IMR-90 (cell line): ENCODE measurements at regions not wholly inside any gene's neighbourhood (a gene's known extent, or its start where the extent isn't known, plus 50 kb on each side); places are given as distances from the start of the nearest gene placed in this dataset.

Experiments used
- ATAC-seq: fragments of 200-7000 bp; cut with Tn5 transposase; 2 replicates; pipeline ENCODE4 v1.9.1; 2020; ENCODE audit warnings: low read depth, mild to moderate bottlenecking, moderate library complexity
- BruUV-seq: library from RNA; stranded (reverse); fragments of 400-500 nt; replicated peaks from 2 replicates; lab custom pipeline; 2021; lab: Mats Ljungman, UMichigan
- CTCF ChIA-PET: fragments of 300-600 bp; formaldehyde crosslinking; extraction: SDS; loops from one replicate; lab custom pipeline; 2021; ENCODE audit warnings: antibody characterized with exemption; lab: Yijun Ruan, JAX
- POLR2A ChIA-PET: fragments of 300-600 bp; sonication (Branson Sonifier 250); formaldehyde crosslinking; loops from one replicate; lab custom pipeline; 2022; ENCODE audit warnings: antibody characterized with exemption; ENCODE audit not compliant: unreplicated experiment; lab: Charles Lee
- DNase-seq: peaks from one replicate; pipeline ENCODE4 v3.0.0; 2013
- H2AFZ ChIP-seq: replicated peaks from 2 replicates; pipeline ENCODE3; 2013; ENCODE audit warnings: low read length, mild to moderate bottlenecking; ENCODE audit not compliant: poor library complexity
- H2AK5ac ChIP-seq: 2 replicates; pipeline ENCODE4 v1.6.1; 2013; ENCODE audit warnings: low read depth, low read length, inconsistent platforms
- H2AK9ac ChIP-seq: replicated peaks from 2 replicates; pipeline ENCODE3; 2013; ENCODE audit warnings: mild to moderate bottlenecking, low read depth, low read length, moderate library complexity; ENCODE audit not compliant: poor library complexity
- H2BK120ac ChIP-seq: 2 replicates; pipeline ENCODE4 v1.6.1; 2013; ENCODE audit warnings: low read depth, low read length, inconsistent platforms
- H2BK15ac ChIP-seq: 3 replicates; pipeline ENCODE4 v1.6.1; 2013; ENCODE audit warnings: low read depth, low read length, inconsistent platforms
- H2BK20ac ChIP-seq: 2 replicates; pipeline ENCODE4 v1.6.1; 2013; ENCODE audit warnings: low read depth, mild to moderate bottlenecking, inconsistent platforms, low read length, moderate library complexity
- H2BK5ac ChIP-seq: 2 replicates; pipeline ENCODE4 v1.6.1; 2013; ENCODE audit warnings: mild to moderate bottlenecking, low read depth, low read length, inconsistent platforms; ENCODE audit not compliant: poor library complexity, severe bottlenecking
- H3K14ac ChIP-seq: replicated peaks from 2 replicates; pipeline ENCODE4 v1.6.1; 2013; ENCODE audit warnings: low read depth, low read length, inconsistent platforms
- H3K18ac ChIP-seq: 2 replicates; pipeline ENCODE4 v1.6.1; 2013; ENCODE audit warnings: low read depth, low read length, control low read depth
- H3K23ac ChIP-seq: 2 replicates; pipeline ENCODE4 v1.6.1; 2013; ENCODE audit warnings: low read depth, low read length, inconsistent platforms
- H3K27ac ChIP-seq: 2 replicates; pipeline ENCODE4 v1.5.1; 2013; ENCODE audit warnings: mild to moderate bottlenecking, control low read depth, low read length; ENCODE audit not compliant: insufficient read depth
- H3K27me3 ChIP-seq: 2 replicates; pipeline ENCODE4 v1.6.1; 2013; ENCODE audit warnings: low read length; ENCODE audit not compliant: control insufficient read depth, insufficient read depth
- H3K36me3 ChIP-seq: 2 replicates; pipeline ENCODE4 v1.6.1; 2013; ENCODE audit warnings: low read length, mixed read lengths; ENCODE audit not compliant: control insufficient read depth, insufficient read depth
- H3K4ac ChIP-seq: 2 replicates; pipeline ENCODE4 v1.6.1; 2013; ENCODE audit warnings: low read depth, low read length, inconsistent platforms
- H3K4me1 ChIP-seq: 2 replicates; pipeline ENCODE4 v1.6.1; 2013; ENCODE audit warnings: low read length, mixed read lengths; ENCODE audit not compliant: control insufficient read depth, insufficient read depth
- H3K4me2 ChIP-seq: 2 replicates; pipeline ENCODE4 v1.6.1; 2013; ENCODE audit warnings: low read depth, mild to moderate bottlenecking, control low read depth, low read length, moderate library complexity
- H3K4me3 ChIP-seq: 2 replicates; pipeline ENCODE4 v1.5.1; 2013; ENCODE audit warnings: low read depth, mild to moderate bottlenecking, control low read depth, low read length, moderate library complexity; ENCODE audit not compliant: insufficient read depth
- H3K56ac ChIP-seq: 2 replicates; pipeline ENCODE4 v1.6.1; 2013; ENCODE audit warnings: low read length, inconsistent platforms; ENCODE audit not compliant: insufficient read depth; ENCODE audit errors: extremely low read depth
- H3K79me1 ChIP-seq, 2 experiments: 2 replicates each; pipeline ENCODE4 v1.6.1; 2013; ENCODE audit warnings: low read length in 2 of 2, inconsistent platforms in 1 of 2, low read depth in 1 of 2
- H3K9ac ChIP-seq: 2 replicates; pipeline ENCODE4 v1.6.1; 2013; ENCODE audit warnings: low read depth, low read length, control low read depth
- H3K9me1 ChIP-seq: 2 replicates; pipeline ENCODE4 v1.6.1; 2013; ENCODE audit warnings: low read length, inconsistent platforms; ENCODE audit not compliant: insufficient read depth
- H3K9me3 ChIP-seq: 2 replicates; pipeline ENCODE4 v1.6.1; 2013; ENCODE audit warnings: low read length; ENCODE audit not compliant: control insufficient read depth, insufficient read depth
- H4K20me1 ChIP-seq: 2 replicates; pipeline ENCODE4 v1.6.1; 2013; ENCODE audit warnings: low read length, inconsistent platforms; ENCODE audit not compliant: insufficient read depth
- H4K5ac ChIP-seq: 2 replicates; pipeline ENCODE4 v1.6.1; 2013; ENCODE audit warnings: mild to moderate bottlenecking, low read depth, low read length, control low read depth
- H4K8ac ChIP-seq, 2 experiments: 2 replicates each; pipeline ENCODE4 v1.6.1; 2013; ENCODE audit warnings: low read depth in 2 of 2, low read length in 2 of 2, control low read depth in 1 of 2, inconsistent platforms in 1 of 2
- H4K91ac ChIP-seq: 2 replicates; pipeline ENCODE4 v1.6.1; 2013; ENCODE audit warnings: low read depth, low read length, inconsistent platforms; ENCODE audit not compliant: insufficient read depth
- BHLHE40 ChIP-seq: fragments of 150-350 bp; IDR thresholded peaks from 2 replicates; pipeline ENCODE4 v1.6.1; 2016; ENCODE audit warnings: mild to moderate bottlenecking, low read depth, low read length
- CEBPB ChIP-seq: IDR thresholded peaks from 2 replicates; pipeline ENCODE4 v1.6.1; 2012; ENCODE audit warnings: low read depth, low read length, improper control_type of control experiment
- CHD1 ChIP-seq: IDR thresholded peaks from 2 replicates; pipeline ENCODE4 v1.6.1; 2012; ENCODE audit warnings: low read depth, low read length, improper control_type of control experiment
- CTCF ChIP-seq: conservative IDR thresholded peaks from 2 replicates; pipeline ENCODE4 v1.5.1; 2012; ENCODE audit warnings: mild to moderate bottlenecking, low read depth, low read length, improper control_type of control experiment
- ELK1 ChIP-seq: fragments of 150-350 bp; IDR thresholded peaks from 2 replicates; pipeline ENCODE4 v1.6.1; 2016; ENCODE audit warnings: low read depth, mild to moderate bottlenecking, low read length, moderate library complexity, borderline replicate concordance
- FOS ChIP-seq: fragments of 150-350 bp; IDR thresholded peaks from 2 replicates; pipeline ENCODE4 v1.6.1; 2016; ENCODE audit warnings: low read depth, low read length
- MAFK ChIP-seq: IDR thresholded peaks from 2 replicates; pipeline ENCODE4 v1.6.1; 2012; ENCODE audit warnings: low read depth, low read length, improper control_type of control experiment
- MAZ ChIP-seq: IDR thresholded peaks from 2 replicates; pipeline ENCODE4 v1.6.1; 2012; ENCODE audit warnings: low read depth, mild to moderate bottlenecking, low read length, improper control_type of control experiment, moderate library complexity, borderline replicate concordance
- MXI1 ChIP-seq: IDR thresholded peaks from 2 replicates; pipeline ENCODE4 v1.6.1; 2012; ENCODE audit warnings: low read depth, mild to moderate bottlenecking, low read length, moderate library complexity, borderline replicate concordance
- NFE2L2 ChIP-seq: fragments of 150-350 bp; IDR thresholded peaks from 2 replicates; pipeline ENCODE4 v1.6.1; 2016; ENCODE audit warnings: low read depth, mild to moderate bottlenecking, low read length
- POLR2A ChIP-seq: IDR thresholded peaks from 2 replicates; pipeline ENCODE4 v1.6.1; 2012; ENCODE audit warnings: mild to moderate bottlenecking, low read depth, low read length
- RAD21 ChIP-seq: IDR thresholded peaks from 2 replicates; pipeline ENCODE4 v1.6.1; 2012; ENCODE audit warnings: low read length, improper control_type of control experiment
- RCOR1 ChIP-seq: IDR thresholded peaks from 2 replicates; pipeline ENCODE4 v1.6.1; 2012; ENCODE audit warnings: mild to moderate bottlenecking, low read length, improper control_type of control experiment; ENCODE audit not compliant: insufficient replicate concordance
- RFX5 ChIP-seq: IDR thresholded peaks from 2 replicates; pipeline ENCODE4 v1.8.0; 2012; ENCODE audit warnings: low read depth, mild to moderate bottlenecking, low read length, moderate library complexity
- SMC3 ChIP-seq: fragments of 150-350 bp; IDR thresholded peaks from 2 replicates; pipeline ENCODE4 v1.6.1; 2016; ENCODE audit warnings: low read depth, mild to moderate bottlenecking, antibody characterized with exemption, low read length, moderate library complexity
- USF2 ChIP-seq: fragments of 150-350 bp; IDR thresholded peaks from 2 replicates; pipeline ENCODE4 v1.6.1; 2017; ENCODE audit warnings: mild to moderate bottlenecking, antibody characterized with exemption, low read length, low read depth
- WGBS, 2 experiments: methylation state at CpG; one replicate each; pipeline versions ENCODE4 v1.1.5 to v1.1.7; 2013; ENCODE audit warnings: missing lambda C conversion rate in 2 of 2; ENCODE audit not compliant: insufficient read length in 1 of 2; ENCODE audit errors: extremely low coverage in 2 of 2; 5-methylcytosine and 5-hydroxymethylcytosine counted together
- dilution Hi-C: fragments of 300-500 bp; cut with HindIII; formaldehyde crosslinking; loops from one replicate; pipeline ENCODE4 v1.14.3; 2018; ENCODE audit warnings: low sequenced_read_pairs; ENCODE audit not compliant: unreplicated experiment
- in situ Hi-C: fragments of 300-500 bp; cut with MboI; formaldehyde crosslinking; loops from 3 replicates; pipeline ENCODE4 v1.14.3; 2019; ENCODE audit warnings: low sequenced_read_pairs, inconsistent platforms, mixed read lengths
- intact Hi-C: fragments of 100-400 bp; cut with micrococcal nuclease; formaldehyde crosslinking; loops from 2 replicates; pipeline ENCODE4 v1.10.0; 2022

GRCh38 chr1:47599777-47600176, 161.9 kb downstream of the FOXD2 start:
- Histone ChIP-seq H3K4me2 (no peak overlapping the region), H3K56ac (no peak overlapping the region), H3K27me3 (no peaks in the 10 kb centered on the region), H3K9me1 (no peaks in the 10 kb centered on the region), H4K8ac (no peak overlapping the region), H4K5ac (no peak overlapping the region), H3K9ac (no peak overlapping the region), H2BK20ac (no peak overlapping the region), H2BK120ac (no peak overlapping the region), H3K14ac (no peak overlapping the region), H3K23ac (no peak overlapping the region), H2BK5ac (no peak overlapping the region), H3K27ac (no peak overlapping the region), H4K91ac (no peak overlapping the region), H3K79me1 (no peaks in the 10 kb centered on the region), H2BK15ac (no peak overlapping the region), H2AK5ac (no peak overlapping the region), H3K4me1 (no peaks in the 10 kb centered on the region), H3K4ac (no peak overlapping the region), H3K9me3 (no peaks in the 10 kb centered on the region), H2AFZ (no peak overlapping the region), H2AK9ac (no peak overlapping the region), H3K36me3 (no peaks in the 10 kb centered on the region), H3K18ac (no peak overlapping the region), H4K20me1 (no peaks in the 10 kb centered on the region), H3K4me3 (no peak overlapping the region)
- CTCF ChIA-PET = no interaction called here
- WGBS, 2 experiments = no CpG with 5 or more reads among the region's 3 CpGs
- POLR2A ChIA-PET = no interaction called here
- intact Hi-C loops = no loop called here
- TF ChIP-seq MAFK (no peak), USF2 (no peak), POLR2A (no peak), CEBPB (no peak), CHD1 (no peak), FOS (no peak), MAZ (no peak), MXI1 (no peak), RFX5 (no peak), ELK1 (no peak), NFE2L2 (no peak), SMC3 (no peak), BHLHE40 (no peak), RAD21 (no peak), CTCF (no peak), RCOR1 (no peak)
- BruUV-seq = no TSS peak
- DNase-seq (no peak), ATAC-seq (no peak)
- dilution Hi-C loops = no loop called here
- in situ Hi-C loops = no loop called here
